ENCODE measurements at regions not wholly inside any gene's neighbourhood (a gene's known extent, or its start where the extent isn't known, plus 50 kb on each side); places are given as distances from the start of the nearest gene placed in this dataset.

- TF ChIP-seq POLR2A (IDR thresholded peaks at IDR 0.05), result no peak
- no peak for TF ChIP-seq CTCF (IDR thresholded peaks at IDR 0.05 in 4 of 5, conservative IDR thresholded peaks at IDR 0.05 in 1 of 5)
Observed at GRCh38 chr7:136214356-136214755, 237.2 kb upstream of the MTPN start.

Measured in gastrocnemius medialis (tissue), 4 donors.